ENCODE measurements at regions not wholly inside any gene's neighbourhood (a gene's known extent, or its start where the extent isn't known, plus 50 kb on each side); places are given as distances from the start of the nearest gene placed in this dataset.

GRCh38 chr1:217091561-217091960 is 368.3 kb upstream of the ESRRG start:
- peaks cover 4% of the 10 kb centered on the region; the same call in 1 of the 2 replicates for H3K27me3 ChIP-seq (ENCODE audit: low read depth, low read length)
- TF ChIP-seq CTCF (IDR thresholded peaks at IDR 0.05; ENCODE audit: low read depth, low read length) (no peak), EZH2phosphoT487 (IDR thresholded peaks at IDR 0.05; ENCODE audit: low read depth) (no peak)
- H2AFZ ChIP-seq (ENCODE audit: low read depth, low read length) = no peak overlapping the region
- H3K9ac ChIP-seq (ENCODE audit: low read length) = no peak overlapping the region
- no peak overlapping the region for H3K4me2 ChIP-seq (ENCODE audit: low read length)
- H3K9me3 ChIP-seq (ENCODE audit: insufficient read depth, low read length) = no peaks in the 10 kb centered on the region
- H3K79me2 ChIP-seq (ENCODE audit: low read length) = no peaks in the 10 kb centered on the region
- H3K4me3 ChIP-seq (ENCODE audit: low read length) = no peak overlapping the region
- no peaks in the 10 kb centered on the region for H3K36me3 ChIP-seq (replicated peaks; ENCODE audit: low read depth, low read length)
- H3K27ac ChIP-seq (ENCODE audit: low read length) = no peak overlapping the region
- no peaks in the 10 kb centered on the region for H4K20me1 ChIP-seq (ENCODE audit: insufficient read depth, low read length)
- H3K4me1 ChIP-seq (ENCODE audit: low read length) = no peaks in the 10 kb centered on the region

GRCh38 chr1:217090060-217090911 is 367.1 kb upstream of the ESRRG start:
- no peaks in the 10 kb centered on the region for H4K20me1 ChIP-seq (ENCODE audit: insufficient read depth, low read length)
- no peaks in the 10 kb centered on the region for H3K79me2 ChIP-seq (ENCODE audit: low read length)
- no peak overlapping the region for H3K4me2 ChIP-seq (ENCODE audit: low read length)
- H3K4me3 ChIP-seq (ENCODE audit: low read length) = no peak overlapping the region
- no peaks in the 10 kb centered on the region for H3K36me3 ChIP-seq (replicated peaks; ENCODE audit: low read depth, low read length)
- H3K27me3 ChIP-seq (ENCODE audit: low read depth, low read length) = no peaks in the 10 kb centered on the region
- no peak overlapping the region for H3K9ac ChIP-seq (ENCODE audit: low read length)
- TF ChIP-seq EZH2phosphoT487 (IDR thresholded peaks at IDR 0.05; ENCODE audit: low read depth) (no peak), CTCF (IDR thresholded peaks at IDR 0.05; ENCODE audit: low read depth, low read length) (no peak)
- H3K27ac ChIP-seq (ENCODE audit: low read length) = no peak overlapping the region
- no peaks in the 10 kb centered on the region for H3K4me1 ChIP-seq (ENCODE audit: low read length)
- H3K9me3 ChIP-seq (ENCODE audit: insufficient read depth, low read length) = no peaks in the 10 kb centered on the region
- H2AFZ ChIP-seq (ENCODE audit: low read depth, low read length) = no peak overlapping the region

- Histone ChIP-seq H3K9me3 (ENCODE audit: insufficient read depth, low read length) (no peaks in the 10 kb centered on the region), H3K79me2 (ENCODE audit: low read length) (no peaks in the 10 kb centered on the region), H3K36me3 (replicated peaks; ENCODE audit: low read depth, low read length) (no peaks in the 10 kb centered on the region), H2AFZ (ENCODE audit: low read depth, low read length) (no peak overlapping the region), H3K9ac (ENCODE audit: low read length) (no peak overlapping the region), H3K4me1 (ENCODE audit: low read length) (no peaks in the 10 kb centered on the region), H3K27me3 (ENCODE audit: low read depth, low read length) (no peaks in the 10 kb centered on the region), H3K27ac (ENCODE audit: low read length) (no peak overlapping the region), H4K20me1 (ENCODE audit: insufficient read depth, low read length) (no peaks in the 10 kb centered on the region), H3K4me2 (ENCODE audit: low read length) (no peak overlapping the region), H3K4me3 (ENCODE audit: low read length) (no peak overlapping the region)
- TF ChIP-seq EZH2phosphoT487 (IDR thresholded peaks at IDR 0.05; ENCODE audit: low read depth) (no peak), CTCF (IDR thresholded peaks at IDR 0.05; ENCODE audit: low read depth, low read length) (no peak)
Measured at GRCh38 chr1:217089361-217090014, 366.3 kb upstream of the ESRRG start.

- H3K27me3 ChIP-seq (ENCODE audit: low read depth, low read length) = no peaks in the 10 kb centered on the region
- no peak overlapping the region for H2AFZ ChIP-seq (ENCODE audit: low read depth, low read length)
- no peak overlapping the region for H3K4me2 ChIP-seq (ENCODE audit: low read length)
- H3K4me3 ChIP-seq (ENCODE audit: low read length) = no peak overlapping the region
- no peaks in the 10 kb centered on the region for H3K79me2 ChIP-seq (ENCODE audit: low read length)
- no peak overlapping the region for H3K27ac ChIP-seq (ENCODE audit: low read length)
- no peaks in the 10 kb centered on the region for H3K4me1 ChIP-seq (ENCODE audit: low read length)
- no peaks in the 10 kb centered on the region for H4K20me1 ChIP-seq (ENCODE audit: insufficient read depth, low read length)
- TF ChIP-seq CTCF (IDR thresholded peaks at IDR 0.05; ENCODE audit: low read depth, low read length) (no peak), EZH2phosphoT487 (IDR thresholded peaks at IDR 0.05; ENCODE audit: low read depth) (no peak)
- H3K9me3 ChIP-seq (ENCODE audit: insufficient read depth, low read length) = no peaks in the 10 kb centered on the region
- H3K9ac ChIP-seq (ENCODE audit: low read length) = no peak overlapping the region
- H3K36me3 ChIP-seq (replicated peaks; ENCODE audit: low read depth, low read length) = no peaks in the 10 kb centered on the region
Measured at GRCh38 chr1:217088521-217089284, 365.5 kb upstream of the ESRRG start.

All from OCI-LY3 (cell line).